Limb (tissue), 2 donors: ENCODE measurements at regions not wholly inside any gene's neighbourhood (a gene's known extent, or its start where the extent isn't known, plus 50 kb on each side); places are given as distances from the start of the nearest gene placed in this dataset.
A peak's percentile ranks its signal among the peaks of the same experiment; 100 is the strongest.
"Not testable (repeated sequence)": the region's sequence is repeated elsewhere in the genome, so short reads cannot be mapped to it uniquely, and the experiment has no call there.

ENCODE experiments used
- DNase-seq, 2 donors: peaks; one replicate each; pipeline ENCODE4 v3.0.0-alpha.2; 2016; ENCODE audit errors: extremely low spot score in 2 of 2

DNA sequence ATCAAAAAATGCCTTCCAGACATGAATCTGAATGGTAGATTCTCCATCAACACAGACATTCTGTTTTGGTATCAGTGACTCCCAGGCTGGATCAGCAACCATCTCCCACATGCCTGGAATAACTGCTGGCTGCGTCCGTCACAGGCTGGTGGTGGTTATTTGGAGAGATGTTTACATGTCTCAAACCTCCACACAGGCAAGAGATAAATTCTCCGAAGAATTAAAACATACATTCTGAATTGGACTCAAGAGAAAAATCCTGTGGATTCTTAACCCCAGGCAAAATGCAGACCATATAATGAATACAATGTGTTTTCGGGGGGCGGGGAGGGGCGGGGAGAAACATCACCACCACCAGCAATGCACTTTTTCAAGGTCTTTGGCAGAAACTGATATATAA is 108.2 kb downstream of the THBS2 start:
- peak in 1 of 2 donors; percentile 36 for DNase-seq

GRCh38 chr6:169144356-169144755 is 109.3 kb downstream of the THBS2 start:
- no peak for DNase-seq

DNA sequence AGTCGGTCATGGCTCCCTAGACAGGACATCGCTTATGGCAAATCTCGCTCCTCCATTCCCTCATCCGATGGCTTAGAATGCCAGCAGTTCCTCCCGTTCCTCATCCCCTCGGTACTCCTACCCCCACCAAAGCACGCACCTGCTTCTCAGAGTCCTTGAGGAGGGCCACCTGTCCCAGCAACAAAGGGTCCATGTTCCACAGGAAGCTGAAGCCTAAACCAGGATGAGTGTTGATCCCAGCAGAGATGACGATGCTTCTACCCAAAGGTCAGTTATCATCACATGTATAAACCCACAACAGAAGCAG is 111.2 kb downstream of the THBS2 start:
- DNase-seq: no peak

- DNase-seq: peak in 1 of 2 donors; percentile 35
Observed at GRCh38 chr6:169141671-169142537, 111.7 kb downstream of the THBS2 start.

- DNase-seq: no peak
Observed at GRCh38 chr6:169140986-169141495, 112.6 kb downstream of the THBS2 start.

- no peak for DNase-seq
Observed at GRCh38 chr6:169139179-169139971, 114.3 kb downstream of the THBS2 start.

DNA sequence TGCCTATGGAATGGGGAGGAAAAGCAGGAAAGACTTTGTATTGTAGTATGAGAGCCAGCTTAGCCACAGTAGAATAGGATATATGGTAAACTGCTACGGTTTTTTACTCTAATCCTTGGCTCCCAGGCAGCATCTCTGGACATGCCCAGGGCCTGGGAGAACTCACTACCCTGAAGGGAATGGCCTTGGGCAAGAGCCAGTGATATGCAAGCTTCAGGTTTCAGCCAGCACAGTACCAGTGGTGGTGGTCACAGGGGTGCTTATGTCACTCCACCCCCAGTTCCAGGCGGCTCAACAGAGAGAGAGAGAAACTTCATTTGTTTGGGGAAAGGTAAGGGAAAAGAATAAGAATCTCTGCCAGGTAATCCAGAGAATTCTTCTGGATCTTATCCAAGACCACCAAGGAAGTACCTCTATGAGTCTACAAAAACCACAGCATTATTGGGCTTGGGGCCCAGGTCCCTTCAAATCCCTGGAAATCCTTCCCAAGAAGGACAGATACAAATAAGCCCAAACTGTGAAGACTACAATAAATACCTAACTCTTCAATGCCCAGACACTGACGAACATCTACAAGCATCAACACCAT is 121.2 kb downstream of the THBS2 start:
- no peak for DNase-seq

DNA sequence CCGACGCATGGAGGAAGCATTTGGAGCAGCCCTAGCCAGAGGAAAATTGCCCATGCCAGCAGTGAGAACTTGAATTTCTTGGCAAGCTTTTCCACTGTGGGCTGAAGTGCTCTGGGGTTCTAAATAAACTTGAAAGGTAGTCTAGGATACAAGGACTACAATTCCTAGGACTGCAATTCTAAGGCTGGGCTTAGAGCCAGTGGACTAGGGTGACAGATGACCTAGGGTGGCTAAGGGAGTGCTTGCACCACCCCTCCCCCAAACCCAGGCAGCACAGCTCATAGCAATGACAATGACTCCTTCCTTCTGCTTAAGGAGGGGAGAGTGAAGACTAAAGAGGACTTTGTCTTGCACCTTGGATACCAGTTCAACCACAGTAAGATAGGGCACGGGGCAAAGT is 122.3 kb downstream of the THBS2 start:
- peak in 1 of 2 donors; percentile 38 for DNase-seq

GRCh38 chr6:169130113-169130512 is 123.5 kb downstream of the THBS2 start:
- DNase-seq: no peak

GRCh38 chr6:169121013-169121412 is 132.6 kb downstream of the THBS2 start:
- no peak for DNase-seq

- no peak for DNase-seq
Observed at GRCh38 chr6:169119669-169120068, 134.0 kb downstream of the THBS2 start.

DNA sequence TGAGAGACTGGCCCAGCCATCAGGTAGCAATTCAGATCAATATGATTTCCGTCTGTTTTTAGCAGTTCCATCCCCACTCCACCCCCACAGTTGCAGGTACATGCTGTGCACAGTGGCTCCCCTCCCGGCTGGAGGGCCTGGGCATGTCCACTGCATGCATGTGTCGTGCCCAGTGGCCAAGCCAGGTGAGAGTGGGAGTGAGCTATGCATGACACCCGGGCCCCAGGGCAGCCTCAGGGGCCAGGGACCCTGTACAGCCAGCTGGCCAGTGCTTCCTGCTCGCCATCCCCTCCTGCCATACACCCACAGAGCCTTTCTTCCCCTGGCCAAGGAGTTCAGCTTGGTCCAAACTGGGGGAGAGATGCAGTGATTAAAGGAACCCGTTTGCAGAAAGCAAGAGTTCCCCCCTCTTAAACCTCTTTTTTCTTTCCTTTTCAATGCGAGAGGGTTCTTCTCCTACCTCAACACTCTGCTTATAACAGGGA is 135.3 kb downstream of the THBS2 start:
- no peak for DNase-seq

DNA sequence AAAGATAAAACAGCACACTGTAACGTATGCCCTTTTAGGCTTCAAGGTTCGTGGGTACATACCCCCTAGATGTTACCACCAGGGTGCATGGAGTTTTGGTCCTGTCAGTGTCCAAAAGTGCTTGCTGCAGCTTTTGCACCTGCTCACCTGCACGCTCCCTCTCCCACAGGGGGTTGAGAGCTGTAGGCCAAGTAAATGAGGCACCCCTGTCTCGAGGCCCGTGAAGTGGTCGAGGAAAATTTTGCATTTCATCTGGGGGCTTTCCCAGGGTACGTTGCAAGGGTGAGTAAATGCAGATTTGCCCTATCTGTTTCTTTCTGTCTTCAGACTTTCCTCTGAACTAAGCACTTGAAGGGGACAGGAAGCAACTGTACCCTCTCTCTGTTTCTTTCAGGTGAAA is 136.0 kb downstream of the THBS2 start:
- DNase-seq: no peak

DNA sequence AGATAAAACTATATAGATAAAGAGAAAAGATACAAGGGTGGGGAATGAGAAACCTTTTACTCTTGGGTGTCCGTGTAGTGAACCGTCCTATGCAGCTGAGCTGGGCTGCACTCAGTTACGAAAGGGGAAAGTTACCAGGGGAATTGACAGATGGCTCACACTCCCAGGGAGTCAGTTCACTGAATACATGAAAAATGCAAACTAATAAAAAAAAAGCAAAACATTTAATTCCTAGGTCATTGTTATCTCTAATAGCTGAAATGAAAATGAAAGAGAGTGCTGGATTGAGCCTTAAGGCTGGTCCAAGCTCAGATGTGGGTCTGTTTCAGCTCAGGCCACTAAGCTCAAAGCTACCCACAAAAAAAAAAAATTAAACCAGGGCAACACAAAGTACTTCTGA is 138.0 kb downstream of the THBS2 start:
- DNase-seq: no peak

- not testable (repeated sequence) for DNase-seq
Observed at GRCh38 chr6:169114632-169115031, 139.0 kb downstream of the THBS2 start.

- DNase-seq: no peak
Observed at GRCh38 chr6:169112483-169113320, 140.9 kb downstream of the THBS2 start.

- no peak for DNase-seq
Observed at GRCh38 chr6:169111203-169111602, 142.4 kb downstream of the THBS2 start.

DNA sequence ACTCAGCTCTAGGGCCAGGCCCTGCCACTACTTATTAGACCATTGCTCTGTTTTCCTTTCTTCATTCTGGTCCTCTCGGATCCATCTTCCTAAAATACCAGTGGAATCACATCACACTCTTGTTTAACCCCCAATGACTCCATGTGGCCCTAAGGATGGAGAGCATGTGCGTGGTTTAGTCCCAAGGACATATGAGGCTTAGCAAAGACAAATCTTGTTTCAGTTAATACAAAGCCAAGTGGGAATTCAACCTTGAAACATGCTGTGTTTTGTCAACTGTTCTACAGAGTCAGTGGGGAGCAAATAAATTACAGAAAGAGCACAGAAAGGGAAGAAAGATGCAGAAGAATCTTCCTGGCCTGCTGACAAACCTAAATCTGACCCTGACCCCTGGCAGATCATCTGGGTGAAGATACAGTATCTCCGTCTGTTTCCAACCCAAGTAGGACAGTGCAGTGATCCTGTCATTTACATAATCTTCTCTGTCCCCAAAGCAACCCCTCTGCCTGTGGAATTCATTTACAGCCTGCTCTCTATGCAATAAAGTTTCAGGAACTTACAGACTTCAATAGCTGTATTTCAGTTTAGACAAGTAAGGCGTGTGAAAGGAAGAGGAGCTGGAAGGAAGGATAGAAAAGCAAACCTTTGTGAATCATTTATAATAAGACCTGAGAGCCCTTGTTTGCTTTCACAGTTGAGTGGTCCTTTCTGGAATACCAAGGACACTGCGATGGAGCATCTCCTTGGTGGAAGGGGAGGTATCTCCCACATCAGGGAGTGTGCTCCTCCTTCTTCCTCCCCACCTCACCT is 144.0 kb downstream of the THBS2 start:
- DNase-seq: no peak

DNA sequence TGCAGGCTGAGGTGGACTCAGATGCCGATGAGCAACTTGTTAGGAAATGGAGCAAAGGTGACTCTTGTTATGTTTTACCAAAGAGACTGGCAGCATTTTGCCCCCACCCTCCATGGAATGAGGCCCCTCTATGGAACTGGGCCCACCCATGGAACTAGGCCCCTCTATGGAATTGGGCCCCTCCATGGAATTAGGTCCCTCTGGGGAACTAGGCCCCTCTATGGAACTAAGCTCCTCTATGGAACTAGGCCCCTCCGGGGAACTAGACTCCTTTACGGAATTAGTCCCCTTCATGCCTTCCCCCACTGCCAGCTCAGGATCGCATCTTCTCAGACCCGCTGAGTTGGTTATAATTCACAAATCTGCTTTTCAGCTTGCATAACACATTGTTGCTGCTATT is 144.9 kb downstream of the THBS2 start:
- no peak for DNase-seq

DNA sequence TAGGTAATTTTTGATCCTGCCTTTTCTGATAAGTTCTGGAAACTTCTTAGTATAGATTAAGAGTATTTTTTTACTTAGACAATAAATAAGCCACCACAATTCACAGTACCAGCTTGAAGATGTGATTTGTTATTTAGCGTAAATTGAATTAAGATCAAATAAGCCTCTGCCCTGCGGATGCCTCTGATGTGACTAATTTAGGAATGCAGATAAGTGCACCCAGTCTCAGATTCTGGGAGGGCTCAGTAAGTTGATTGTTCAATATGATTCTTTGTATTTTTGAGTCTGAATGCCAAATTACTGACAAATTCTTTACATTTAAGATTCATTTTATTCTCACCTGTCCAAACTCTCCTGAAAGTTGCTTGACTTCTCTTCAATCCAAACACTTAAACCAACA is 147.5 kb downstream of the THBS2 start:
- no peak for DNase-seq
